GM18867 (cell line): ENCODE measurements at regions not wholly inside any gene's neighbourhood (a gene's known extent, or its start where the extent isn't known, plus 50 kb on each side); places are given as distances from the start of the nearest gene placed in this dataset.

Experiments
- ATAC-seq: cut with Tn5 transposase; IDR thresholded peaks from one replicate; pipeline ENCODE4 v1.9.1; 2021; ENCODE audit warnings: mild to moderate bottlenecking, moderate library complexity; ENCODE audit not compliant: unreplicated experiment

DNA sequence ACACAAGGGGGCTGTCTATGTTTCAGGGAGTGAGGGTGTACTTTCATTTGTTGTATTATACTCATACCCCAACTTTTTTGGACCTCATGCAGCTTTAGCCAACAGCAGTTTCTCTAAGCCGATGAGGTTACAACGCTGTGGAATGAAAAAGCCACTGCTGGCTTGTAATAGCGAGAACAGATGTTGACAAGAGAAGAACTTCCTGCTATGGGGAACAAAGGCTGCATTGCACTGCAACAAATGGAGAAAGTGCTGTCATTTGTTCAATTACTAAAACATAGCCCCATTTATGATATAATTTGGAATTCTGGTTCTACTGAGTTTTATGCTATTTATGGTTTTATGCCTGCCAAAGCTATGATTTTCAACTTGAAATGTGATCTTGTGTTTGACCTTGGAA, 104.2 kb upstream of the TMEM72 start:
- ATAC-seq: no peak

DNA sequence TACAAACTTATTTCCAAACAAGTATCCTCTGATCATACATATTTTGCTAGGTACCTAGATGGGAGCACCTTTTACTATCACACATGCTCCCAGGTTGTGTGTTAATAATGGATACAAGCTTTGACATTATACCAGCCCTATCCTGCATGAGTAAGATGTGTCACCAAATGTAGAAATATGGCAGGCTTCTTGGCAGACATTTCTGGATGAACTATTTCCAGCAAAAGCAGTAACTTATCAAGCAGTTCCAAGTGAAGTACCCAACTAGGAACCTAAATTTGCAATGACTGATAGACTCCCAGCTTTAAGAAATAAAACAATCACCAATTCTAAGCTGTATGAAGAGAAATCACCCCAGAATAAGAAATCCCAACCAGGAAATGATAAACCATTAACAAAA, 103.7 kb upstream of the TMEM72 start:
- ATAC-seq: no peak

DNA sequence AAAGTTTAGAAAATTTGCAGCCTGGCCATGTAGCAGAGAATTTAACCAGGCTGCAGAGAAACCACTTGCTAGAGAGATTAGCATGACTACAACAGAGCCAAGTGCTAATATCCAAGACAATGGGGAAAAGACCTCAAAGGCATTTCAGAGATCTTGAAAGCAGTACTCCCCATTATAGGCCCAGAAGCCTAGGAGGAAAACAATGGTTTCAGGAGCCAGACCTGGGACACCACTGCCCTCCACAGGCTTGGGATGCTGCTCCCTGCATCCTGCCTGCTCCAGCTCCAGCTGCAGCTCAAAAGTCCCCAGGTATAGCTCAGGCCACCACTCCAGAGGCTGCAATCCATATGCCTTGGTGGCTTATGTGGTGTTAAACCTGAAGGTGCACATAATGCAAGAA, 101.5 kb upstream of the TMEM72 start:
- no peak for ATAC-seq

DNA sequence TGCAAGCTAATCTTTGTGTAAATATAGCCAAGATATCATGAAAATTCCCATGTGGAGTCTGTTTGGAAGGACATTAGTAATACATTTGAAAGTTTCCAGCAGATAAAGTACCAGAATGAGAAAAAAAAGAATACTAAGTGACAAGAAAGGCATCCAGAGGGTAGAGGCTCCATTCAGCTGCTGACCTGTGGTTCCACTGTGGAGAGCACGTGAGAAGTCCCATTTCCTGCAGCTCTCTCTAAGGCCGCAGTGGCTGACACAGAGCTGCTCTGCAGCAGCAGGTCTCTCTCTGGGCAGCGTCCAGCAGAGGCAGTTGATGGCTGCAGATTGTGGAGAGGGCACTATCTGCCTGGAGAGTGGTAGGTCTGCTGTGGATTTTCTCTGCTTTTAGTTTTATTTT, 100.1 kb upstream of the TMEM72 start:
- no peak for ATAC-seq

DNA sequence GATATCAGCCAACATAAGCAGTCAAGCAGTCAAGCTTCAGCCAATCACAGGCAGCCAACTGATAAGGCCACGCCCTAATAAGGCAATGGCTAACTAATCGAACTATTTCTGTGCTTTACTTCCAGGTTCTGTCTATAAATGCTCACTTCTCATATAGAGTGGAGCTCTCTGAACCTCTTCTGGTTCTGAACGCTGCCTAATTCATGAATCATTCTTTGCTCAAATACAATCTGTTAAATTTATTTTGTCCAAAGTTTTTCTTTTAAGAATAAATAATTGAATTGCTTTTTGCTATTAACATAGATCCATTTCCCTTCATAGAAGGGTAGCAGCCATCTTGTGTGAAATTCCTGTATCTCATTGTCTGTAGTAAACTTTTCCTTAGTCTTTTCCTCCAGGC, 97.9 kb upstream of the TMEM72 start:
- no peak for ATAC-seq

DNA sequence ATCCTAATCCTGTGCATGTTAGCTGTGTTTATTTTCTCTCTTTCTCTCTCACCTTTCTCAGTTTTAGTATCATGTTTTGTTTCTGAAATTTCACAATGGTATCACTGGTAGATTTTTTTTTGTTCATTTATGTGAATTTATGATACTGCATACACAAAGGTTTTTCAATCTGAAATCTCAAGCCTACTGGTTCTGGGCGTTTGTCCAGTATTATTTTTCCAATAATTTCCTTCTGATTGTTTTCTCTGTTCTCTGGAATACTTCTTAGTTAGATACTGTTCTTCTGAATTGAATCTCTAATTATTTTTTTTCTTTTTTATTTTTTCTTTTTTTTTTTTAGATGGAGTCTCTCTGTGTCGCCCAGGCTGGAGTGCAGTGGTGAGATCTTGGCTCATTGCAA, 96.2 kb upstream of the TMEM72 start:
- ATAC-seq: no peak

DNA sequence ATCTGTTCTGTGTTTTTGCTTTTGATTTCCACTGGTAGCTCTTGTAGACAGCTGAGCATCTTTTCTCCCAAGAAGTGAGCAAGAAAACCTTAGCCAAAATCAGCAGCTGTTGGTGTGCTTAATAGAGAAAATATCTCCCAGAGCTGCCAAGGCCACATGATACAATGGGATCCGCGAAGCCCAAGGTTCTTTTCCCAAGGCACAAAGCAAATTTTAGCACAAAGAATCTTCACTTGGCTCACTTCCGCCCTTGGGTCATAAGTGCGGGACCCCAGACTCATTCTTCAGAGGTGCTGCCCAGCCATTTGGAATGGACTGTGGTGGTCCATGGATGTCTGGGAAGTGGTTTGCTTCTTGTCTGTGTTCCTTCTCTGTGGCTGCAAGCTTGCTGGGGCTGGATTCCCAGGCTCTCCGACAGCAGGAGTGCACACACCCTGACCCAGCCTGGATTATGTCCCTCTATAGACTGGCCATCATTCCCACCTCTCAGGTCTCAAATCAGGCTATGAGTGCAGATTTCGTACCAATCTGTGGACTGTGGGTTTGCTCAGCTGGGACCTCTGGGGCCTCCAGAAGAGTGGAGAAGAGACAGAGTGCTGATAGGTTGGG, 93.0 kb upstream of the TMEM72 start:
- ATAC-seq: no peak

DNA sequence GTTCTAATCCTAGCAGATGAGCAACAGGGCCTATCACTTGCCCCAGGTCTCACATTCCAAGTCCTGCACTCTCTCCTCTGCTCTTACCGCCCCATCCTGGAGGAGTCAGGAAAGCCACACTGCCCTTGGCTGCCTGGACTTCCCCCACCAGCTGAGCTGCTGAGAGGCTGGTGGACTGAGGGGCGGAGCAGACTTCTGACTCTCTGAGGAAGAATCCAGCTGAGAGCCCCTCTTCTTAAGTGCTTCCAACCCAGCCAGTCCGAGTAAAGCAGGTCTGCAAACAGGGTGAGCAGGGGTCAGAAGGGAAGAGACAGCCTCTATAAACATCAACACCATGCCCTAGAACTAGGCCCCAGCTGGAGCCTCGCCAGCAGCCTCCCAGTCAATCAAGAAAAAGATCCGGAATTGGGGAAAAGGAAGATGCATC, 92.4 kb upstream of the TMEM72 start:
- ATAC-seq: no peak

DNA sequence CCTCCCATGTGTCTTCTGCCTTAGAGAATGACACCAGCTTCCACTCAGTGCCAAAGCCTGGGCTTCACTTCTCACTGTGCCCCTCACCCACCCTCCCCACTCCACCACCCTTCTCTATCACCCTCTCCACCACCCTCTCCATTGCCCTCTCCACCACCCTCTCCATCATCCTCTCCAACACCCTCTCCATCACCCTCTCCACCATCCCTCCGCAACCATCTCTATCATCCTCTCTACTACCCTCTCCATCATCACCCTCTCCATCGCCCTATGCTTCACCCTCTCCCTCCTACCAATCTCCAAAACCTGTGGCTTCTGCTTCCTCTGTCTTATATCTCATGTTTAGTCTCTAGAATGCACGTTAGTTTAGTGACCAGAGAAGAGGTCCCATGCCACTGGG, 91.0 kb upstream of the TMEM72 start:
- ATAC-seq: no peak

DNA sequence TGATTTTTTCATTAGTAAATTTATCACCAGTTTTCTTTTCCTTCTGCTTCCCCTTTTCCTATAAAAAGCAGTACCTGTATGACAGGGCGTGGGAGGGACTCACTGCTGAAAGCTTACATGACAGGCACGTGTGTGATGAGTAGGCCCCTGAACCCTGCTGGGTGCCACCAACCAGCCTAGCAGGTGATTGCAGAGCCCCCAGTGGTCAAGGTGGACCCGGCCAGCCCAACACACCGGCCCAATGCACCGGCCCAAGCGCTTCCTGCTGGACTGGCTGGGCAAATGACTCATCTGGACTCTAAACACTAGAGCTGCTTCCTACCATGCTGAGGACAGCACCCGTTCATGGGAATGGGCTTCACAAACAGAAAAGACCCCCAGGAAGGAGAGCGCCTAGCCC, 89.8 kb upstream of the TMEM72 start:
- no peak for ATAC-seq

DNA sequence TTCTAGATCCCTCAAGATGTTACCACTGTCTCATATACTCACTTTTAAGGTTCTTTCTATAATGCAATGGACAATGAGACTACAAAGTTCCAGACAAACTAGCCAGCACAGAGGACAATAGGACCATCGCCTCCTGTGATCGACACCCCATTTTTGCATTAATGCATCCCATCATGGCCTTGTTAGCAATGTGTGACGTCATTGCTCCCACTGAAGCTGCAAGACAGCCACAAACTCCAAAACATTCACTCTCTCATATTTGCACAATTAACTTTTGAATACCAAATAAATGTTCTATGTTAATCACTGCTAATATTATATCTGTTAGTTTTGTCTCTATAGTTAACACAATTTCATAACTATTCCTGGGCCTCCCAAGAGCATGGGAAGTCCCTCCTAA, 88.8 kb upstream of the TMEM72 start:
- ATAC-seq: no peak

DNA sequence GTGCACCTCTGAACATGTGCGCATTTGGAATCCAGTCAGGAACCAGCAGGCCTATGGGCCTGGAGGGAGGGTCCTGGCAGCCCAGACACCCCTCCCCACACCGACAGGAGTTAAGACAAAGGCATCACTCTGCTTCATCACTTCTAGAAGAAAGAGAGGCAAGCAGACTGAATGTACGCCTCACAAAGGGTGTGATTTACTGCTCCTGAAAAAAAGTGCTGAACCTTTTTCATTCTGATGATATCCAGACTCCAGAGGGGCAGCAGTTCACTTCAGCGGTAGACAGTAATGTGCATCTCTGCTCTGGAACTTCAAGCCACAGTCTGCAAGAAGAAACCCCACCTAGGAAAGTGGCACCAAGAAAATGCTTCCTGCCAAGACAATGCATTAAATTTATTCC, 88.2 kb upstream of the TMEM72 start:
- ATAC-seq: no peak

DNA sequence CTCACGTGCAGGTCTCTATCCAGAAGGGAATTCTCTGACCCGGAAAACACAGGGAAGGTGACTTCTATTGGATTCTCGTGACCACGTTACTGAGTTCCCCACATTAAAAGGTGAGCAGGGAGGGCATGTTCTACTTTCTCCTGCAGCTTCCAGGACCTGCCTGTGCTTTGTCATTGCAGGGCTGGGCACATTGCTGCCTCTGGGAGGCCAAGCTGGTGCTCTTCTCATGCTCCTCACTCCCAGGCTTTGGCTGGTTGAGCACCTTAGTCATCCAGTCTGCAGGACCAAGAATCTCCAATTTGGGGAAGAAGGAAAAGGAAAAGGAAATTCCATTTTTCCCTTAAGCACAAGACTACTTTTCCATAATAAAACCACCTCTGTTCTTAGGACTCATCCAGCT, 86.5 kb upstream of the TMEM72 start:
- no peak for ATAC-seq

DNA sequence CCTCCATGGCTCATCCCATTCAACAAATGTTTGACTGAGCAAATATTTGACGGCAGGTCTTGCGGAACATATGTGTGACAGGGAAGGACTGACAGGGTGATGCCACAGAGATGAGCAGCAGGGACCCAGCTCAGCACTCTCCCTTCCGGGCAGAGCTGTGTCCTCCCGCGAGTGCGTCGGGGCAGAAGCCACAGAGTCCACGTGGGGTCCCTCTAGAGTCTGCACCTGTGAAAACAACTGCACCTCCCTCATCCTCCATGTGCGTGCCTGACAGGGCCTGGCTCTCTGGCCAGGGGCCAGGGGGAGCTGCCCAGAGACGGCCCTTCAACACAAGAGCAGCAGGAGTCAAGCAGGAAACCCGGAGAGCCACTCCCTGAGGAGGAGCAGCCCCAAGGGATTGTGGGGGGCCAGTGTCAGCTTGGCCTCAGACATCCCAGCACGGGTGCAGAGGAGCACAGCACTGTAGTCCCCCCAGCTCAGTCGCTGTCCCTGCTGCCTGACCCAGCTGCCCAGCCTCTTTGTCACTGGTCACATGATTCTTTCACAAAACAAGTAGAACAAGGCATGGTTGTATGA, 83.6 kb upstream of the TMEM72 start:
- ATAC-seq: no peak

DNA sequence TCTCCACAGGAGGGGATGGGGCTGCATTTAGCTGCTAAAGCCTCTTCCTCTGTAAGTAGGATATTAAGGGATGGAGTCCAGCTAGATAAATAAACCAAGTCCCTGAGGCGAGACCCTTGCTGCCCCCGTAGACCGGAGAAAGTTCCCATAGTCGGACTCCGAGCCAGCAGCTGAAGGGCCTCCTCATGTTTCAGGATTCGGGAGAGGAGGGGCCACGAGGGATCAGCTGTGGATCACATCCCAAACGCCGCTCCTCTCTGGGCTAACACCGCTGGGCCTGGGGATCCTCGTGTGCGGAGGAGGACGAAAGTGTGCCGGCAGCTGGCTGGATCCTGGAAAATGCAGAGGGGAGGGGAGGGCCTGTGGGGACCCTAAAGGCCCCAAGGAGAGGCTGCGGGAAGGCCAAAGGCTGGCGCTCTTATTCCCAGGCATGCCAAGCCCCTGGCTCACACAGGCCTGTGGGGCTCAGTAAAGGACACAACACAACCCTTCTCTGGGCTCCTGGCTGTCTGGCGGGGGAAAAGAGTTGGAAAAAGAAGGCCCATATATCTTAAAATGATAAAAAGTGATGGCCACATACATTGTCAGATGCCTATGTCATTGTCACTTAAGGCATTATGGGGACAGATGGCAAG, 82.5 kb upstream of the TMEM72 start:
- ATAC-seq: no peak

DNA sequence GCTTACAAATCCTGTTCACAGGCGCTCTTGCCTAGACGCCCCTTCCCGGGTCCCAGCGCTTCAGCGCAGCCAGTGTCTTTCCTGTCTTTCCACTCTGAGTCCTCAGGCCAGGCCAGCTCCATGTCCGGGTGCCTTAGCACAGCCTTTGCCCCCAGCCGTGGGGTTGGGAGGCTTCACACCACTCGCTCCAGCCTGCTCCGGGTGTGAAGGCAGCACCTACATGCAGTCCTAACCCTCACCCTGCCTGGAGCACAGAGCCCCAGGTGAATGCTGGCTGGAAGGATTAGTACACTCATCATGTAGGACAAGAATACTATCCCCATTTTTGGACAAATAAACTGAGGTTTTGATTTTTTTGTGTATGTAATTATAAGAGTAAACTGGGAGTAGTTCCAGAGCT, 81.7 kb upstream of the TMEM72 start:
- no peak for ATAC-seq

DNA sequence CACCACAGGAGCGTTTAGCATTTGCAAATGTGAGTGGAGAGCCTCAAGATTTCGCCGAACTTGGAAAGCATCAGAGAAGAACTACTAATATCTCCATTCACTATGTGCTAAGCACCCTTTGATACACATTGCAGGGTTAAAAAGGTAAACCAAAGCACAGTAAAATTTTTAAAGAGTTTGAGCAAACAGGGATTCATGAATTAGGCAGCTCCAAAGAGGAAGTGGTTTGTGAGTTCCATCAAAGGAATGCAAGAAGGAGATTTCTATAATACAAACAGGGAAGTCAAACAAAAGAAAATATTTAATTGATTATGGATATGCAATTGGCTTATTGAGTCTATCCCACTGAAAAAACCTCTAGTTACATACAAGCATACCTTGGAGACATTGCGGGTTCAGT, 81.1 kb upstream of the TMEM72 start:
- no peak for ATAC-seq

DNA sequence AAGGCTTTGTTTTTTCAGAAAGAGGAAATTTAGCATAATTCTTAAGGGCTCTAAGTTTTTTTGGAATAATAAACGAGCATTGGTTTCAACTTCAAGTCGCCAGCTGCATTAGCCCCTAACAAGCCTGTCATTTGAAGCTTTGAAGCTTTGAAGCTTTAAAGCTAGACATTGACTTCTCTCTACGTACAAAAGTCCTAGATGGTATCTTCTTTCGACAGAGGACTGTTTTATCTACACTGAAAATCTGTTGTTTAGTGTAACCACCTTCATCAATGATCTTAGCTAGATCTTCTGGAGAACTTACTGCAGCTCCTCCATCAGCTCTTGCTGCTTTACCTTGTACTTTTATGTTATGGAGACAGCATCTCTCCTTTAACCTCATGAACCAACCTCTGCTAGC, 79.6 kb upstream of the TMEM72 start:
- no peak for ATAC-seq

DNA sequence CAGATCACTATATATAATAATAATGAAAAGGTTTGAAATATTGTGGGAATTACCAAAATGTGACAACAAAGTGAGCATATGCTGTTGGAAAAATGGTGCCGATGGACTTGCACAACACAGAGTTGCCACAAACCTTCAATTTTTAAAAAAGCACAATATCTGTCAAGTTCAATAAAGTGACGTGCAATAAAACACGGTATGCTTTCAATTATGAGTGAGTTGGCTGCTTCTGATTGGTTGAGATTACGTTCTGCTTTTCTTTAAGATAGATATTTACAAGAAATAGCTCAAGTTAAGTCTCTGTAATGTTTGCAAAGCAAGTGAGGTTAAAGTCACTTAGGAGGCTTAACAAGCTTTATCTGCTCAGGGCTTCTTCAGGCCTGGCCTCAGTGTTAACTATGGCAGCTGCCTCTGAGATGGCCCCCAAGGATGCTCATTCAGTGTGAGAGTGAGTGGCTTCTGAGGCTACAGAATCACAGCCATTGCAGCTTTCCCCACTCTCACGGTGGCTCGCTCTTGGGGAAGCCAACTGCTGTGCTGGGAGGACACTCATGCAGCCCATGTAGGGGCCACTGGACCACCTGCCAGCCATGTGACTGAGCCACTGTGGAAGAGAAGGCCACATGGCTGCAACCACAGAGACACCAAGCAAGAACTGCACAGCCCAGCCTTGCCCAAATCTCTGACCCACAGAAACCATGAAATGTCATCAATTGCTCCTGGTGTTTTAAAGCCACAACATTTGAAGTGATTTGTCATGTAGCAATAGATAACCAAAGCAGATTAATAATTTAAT, 78.3 kb upstream of the TMEM72 start:
- ATAC-seq: no peak

DNA sequence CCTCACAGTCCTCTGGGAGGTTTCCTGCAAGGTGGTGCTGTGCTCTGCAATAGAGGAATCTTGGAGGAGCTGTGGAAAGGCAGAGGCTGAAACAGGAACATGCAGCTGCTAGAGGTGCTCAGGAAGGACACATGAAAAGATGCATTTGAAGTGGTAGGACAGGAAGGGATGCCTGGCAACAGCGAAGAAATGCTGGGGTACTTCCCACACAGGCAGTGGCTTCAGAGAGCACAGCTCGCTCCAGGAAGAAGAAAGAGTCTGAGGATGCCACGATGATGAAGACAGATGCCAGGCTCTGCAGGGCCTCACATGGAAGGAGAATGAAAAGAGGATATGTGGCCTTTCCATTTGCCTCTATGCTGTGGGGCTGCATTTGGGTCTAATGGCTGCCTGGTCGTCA, 77.0 kb upstream of the TMEM72 start:
- ATAC-seq: no peak

DNA sequence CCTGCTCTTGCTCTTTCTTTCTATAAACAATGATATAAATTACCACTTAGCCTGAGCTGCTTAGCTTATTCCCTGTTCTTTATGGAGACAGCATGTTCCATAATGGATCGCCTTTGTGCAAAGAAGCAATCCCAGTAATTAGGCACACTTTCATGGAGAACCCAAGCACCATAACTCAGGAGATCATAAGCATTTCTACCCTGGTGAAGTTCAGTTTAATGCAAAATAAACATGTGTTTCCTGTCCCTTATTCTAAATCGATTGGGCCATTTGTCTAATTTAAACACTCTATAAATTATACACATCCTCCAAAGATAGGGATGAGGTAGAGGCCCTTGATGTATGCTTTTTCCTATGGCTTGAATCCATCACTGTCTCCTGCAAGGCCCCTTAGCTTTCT, 75.8 kb upstream of the TMEM72 start:
- no peak for ATAC-seq

DNA sequence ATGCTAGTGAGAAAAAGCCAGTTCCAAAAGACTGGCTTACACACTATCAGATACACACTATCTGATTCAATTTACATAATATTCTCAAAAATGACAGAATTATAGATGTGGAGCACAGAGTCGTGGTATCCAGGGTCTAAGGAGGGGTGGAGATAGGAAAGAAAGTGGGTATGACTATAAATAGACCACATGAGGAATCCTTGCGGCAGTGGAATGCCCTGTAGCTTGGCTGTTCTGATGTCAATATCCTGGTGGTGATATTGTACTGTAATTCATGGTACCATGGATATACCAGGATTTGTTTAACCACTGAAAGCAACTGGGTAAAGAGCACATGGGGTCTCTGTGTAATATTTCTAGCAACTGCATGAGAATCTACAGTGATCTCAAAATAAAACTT, 67.7 kb upstream of the TMEM72 start:
- no peak for ATAC-seq
